HG02973 (cell line): ENCODE measurements at regions not wholly inside any gene's neighbourhood (a gene's known extent, or its start where the extent isn't known, plus 50 kb on each side); places are given as distances from the start of the nearest gene placed in this dataset.
"Not testable (repeated sequence)": the region's sequence is repeated elsewhere in the genome, so short reads cannot be mapped to it uniquely, and the experiment has no call there.

Experiments
- ATAC-seq: cut with Tn5 transposase; IDR thresholded peaks from one replicate; pipeline ENCODE4 v1.9.1; 2021; ENCODE audit warnings: moderate library complexity; ENCODE audit not compliant: unreplicated experiment

DNA sequence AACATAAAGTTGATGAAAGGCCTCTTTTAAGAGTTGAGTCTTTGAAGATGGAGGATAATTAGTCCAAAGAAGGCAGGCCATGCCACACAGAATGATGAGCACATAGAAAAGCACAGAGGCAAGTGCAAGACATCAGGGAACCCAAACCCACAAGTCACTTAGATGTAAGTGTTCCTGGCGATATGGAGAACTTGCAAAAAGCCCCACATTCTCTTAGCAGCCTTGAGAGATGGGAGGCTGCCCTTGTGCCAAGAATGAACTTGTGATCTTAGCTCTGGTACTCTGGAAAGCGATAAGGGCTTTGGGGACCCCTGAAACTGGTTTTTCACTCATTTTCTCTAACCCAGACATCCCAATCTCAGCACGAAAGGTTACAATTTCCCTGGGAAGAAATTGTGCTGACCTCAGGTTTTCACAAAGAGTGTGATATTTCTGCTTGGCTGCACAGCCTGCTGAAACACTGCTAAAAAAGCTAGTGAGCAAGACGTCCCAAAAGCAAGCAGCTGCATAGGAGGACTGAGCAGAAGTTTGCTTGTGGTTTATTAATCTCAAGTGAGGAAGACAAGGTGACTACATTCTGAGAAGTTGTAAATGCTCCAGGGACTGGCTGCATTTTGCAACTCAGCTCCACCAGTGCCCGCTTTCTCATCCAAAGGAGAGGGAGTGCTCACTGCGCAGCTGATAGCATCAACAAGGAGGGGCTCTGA, 496.9 kb upstream of the CAMK1G start:
- peak; percentile 71 for ATAC-seq

DNA sequence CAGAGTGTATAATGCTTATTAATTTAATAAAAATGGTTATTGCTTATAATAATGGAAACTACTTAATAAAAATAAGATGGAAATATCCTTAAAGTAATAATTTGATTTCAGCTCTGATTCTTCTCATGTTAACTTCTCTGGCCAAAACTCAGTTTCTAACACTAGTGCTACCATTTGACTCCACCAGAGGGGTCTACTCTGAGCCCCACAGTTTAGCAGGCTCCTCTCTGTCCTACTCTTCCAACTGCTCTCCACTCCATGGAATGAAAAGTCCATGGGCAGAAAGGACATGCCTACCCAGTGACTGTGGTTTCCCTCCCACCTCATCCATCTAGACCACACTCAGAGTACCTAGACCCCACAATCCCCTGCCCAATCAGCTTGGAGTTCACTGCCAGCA, 489.1 kb upstream of the CAMK1G start:
- ATAC-seq = no peak

- ATAC-seq = no peak
Measured at GRCh38 chr1:209095627-209096595, 487.6 kb upstream of the CAMK1G start.

GRCh38 chr1:209100460-209100859, 483.1 kb upstream of the CAMK1G start:
- ATAC-seq = no peak

GRCh38 chr1:209101106-209101505, 482.4 kb upstream of the CAMK1G start:
- no peak for ATAC-seq

DNA sequence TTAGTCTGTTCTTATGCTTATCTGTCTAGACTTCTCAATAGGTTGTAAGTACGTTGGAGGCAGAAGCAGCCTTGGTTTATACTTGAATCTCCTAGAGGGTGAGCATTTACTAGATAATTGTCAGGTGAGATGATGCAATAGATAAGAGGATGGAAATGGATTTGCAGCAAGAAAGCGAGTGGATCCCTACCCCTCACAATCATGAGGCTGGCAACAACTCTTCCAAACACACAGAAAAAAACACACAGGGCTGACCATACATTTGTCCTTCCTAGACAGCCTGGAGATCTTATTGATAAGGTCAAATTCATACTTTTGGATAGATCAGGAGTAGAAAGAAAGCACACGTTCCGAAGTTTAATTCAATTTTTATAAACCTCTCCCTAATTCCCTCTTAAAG, 481.4 kb upstream of the CAMK1G start:
- ATAC-seq = no peak

DNA sequence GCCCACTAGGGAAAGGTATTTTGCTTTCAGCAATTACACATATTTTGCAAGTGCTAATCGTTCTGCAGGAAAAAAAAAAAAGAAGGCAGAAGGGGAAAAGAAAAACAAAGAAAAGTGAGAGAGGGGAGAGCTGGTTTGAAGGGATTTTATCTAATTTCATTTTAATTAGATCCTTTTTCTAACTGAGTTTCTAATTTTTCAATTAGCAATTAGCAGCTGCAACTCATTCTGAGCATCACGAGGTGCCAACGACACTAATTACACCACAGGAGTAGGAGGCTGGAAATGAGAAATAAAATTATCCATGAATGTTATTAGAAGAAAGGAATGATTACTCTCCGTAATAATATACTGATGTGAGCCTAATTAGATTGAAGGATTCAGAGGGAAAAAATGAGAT, 481.0 kb upstream of the CAMK1G start:
- ATAC-seq = no peak

DNA sequence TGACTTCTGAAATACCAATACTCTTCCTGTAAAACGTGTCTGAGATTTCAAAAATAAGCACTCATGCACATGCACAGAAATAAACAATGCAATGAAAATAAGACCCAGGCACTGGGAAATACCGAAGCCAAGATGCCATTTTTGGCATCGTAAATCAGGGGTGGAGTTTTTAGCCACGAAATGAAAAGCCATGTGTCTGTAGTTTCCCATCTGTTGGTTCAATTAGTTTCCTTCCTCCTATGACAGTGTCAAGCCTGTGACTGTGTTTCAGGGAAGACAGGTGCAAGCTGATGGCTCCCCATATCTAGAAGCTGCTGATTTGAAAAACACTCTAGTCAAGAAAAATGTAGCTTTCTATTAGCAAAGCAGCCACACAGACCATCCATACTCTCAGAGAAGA, 480.4 kb upstream of the CAMK1G start:
- ATAC-seq = peak; percentile 55

- ATAC-seq = no peak
Measured at GRCh38 chr1:209104646-209105045, 478.9 kb upstream of the CAMK1G start.

- no peak for ATAC-seq
Measured at GRCh38 chr1:209105701-209106100, 477.8 kb upstream of the CAMK1G start.

DNA sequence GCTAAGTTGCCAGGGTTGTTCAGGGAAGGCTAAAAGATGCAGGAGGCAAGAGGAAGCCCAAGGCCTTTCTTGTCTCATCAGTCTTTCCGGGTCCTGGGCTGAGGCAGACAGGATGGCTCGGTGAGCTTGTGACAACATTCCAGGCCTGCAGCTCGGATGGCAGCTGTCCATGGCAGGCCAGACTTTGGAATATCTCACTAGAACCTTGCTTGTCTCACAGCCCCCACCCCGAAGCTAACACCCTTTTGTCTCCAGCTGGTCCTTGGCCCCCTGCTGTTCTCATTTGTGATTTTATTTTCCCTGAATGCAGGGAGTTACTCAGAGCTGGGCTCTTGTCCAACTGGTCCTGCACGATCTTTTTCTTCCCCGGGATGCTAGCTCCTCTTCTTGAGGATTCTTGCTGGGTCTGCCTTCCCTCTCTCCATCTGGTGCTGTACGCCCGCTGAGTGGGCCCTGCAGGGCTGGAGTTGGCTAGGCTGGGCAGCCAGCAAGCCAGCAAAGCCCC, 477.2 kb upstream of the CAMK1G start:
- ATAC-seq = no peak

DNA sequence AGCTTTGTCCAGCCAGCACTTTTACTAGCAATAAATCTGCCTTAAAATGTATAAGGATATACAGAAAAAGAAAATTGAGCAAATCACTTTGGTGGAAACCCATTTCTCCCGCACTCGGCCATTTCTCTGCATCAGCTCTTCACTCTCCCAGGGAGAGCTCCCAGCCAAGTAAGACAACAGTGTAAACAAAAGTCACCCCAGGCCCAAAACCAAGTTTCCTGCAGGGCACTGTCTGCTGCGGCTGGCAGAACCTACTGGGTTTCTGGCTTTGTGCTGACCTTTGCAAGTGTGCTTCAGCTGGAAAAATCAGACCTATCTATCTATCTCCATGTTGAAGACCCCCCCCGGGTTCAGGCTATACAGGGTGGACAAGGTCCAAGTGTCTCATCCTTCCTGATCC, 476.7 kb upstream of the CAMK1G start:
- ATAC-seq = no peak

- peak; percentile 75 for ATAC-seq
Measured at GRCh38 chr1:209107535-209107934, 476.0 kb upstream of the CAMK1G start.

DNA sequence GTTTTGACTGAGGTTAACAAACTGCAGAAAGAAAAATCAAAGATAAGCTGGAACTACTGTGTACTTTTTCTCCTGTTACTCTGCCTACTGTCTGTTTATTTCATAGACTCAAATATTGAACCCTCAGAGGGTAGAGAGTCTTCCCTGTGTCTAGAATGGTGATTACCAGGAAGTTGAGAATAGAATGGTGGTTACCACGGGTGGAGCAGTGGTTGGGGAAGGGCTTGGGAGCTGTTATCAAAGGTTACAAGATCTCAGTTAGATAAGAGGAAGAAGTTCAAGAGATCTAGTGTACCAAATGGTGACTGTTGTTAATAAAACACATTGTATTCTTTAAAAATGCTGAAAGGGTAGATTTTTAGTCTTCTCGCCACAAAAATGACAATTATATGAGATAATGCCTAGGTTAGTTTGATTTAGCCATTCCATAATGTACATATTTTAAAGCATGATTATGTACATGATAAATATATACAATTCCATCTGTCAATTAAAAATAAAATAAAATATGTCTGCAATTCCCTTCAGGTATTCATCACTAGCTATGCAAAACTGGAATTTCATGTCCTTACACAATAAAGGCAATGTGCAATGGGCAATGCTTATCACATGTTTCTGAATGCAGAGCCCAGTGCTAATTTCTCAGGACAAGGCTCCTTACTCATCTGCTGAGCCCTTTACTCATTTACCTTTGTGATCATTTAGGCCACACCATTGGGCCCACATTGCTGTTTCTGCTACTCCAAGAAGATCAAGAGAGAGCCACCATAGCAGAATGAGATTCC, 474.3 kb upstream of the CAMK1G start:
- ATAC-seq = no peak

DNA sequence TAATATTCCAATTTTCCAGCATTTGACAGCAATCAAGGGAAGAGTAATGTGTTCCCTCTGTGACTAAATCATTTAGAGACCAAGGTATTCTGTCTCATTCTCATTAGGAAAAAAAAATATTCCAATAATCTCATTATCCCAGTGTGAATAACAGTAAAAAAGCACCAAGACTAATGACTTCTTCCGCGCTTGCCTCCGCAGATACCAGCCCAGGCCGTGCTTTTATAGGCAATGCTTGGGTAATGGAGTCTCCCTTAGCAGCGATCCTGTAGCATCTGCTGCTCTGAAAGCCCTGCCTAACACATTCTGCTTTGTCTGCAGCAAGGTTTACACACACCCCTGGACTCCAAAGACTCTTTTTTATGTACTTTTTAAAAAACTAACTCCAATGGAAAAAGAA, 470.0 kb upstream of the CAMK1G start:
- no peak for ATAC-seq

- ATAC-seq = no peak
Measured at GRCh38 chr1:209116705-209117104, 466.8 kb upstream of the CAMK1G start.

DNA sequence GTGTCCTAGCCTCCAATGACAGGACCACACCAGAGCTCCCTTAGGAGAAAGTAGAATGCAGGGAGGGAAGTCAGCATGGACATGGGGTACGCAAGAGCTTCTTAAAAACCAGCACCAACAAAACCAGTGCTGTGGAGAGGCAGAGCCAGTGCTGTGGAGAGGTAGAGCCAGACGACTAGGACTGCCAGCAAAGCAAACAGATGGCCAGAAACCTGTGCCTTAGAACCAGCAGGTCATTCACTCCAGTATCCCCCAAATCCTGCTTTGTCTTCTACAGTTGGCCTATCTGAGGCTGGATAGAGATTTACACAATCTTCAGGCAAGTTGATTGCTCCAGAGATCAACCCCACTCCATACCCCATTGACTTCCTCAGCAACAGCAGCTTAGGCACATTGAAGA, 459.9 kb upstream of the CAMK1G start:
- no peak for ATAC-seq

DNA sequence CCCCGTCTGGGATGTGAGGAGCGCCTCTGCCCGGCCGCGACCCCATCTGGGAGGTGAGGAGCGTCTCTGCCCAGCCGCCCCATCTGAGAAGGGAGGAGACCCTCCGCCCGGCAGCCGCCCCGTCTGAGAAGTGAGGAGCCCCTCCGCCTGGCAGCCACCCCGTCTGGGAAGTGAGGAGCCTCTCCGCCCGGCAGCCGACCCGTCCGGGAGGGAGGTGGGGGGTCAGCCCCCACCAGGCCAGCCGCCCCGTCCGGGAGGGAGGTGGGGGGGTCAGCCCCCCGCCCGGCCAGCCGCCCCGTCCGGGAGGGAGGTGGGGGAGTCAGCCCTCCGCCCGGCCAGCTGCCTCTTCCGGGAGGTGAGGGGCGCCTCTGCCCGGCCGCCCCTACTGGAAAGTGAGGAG, 454.4 kb upstream of the CAMK1G start:
- not testable (repeated sequence) for ATAC-seq

- ATAC-seq = no peak
Measured at GRCh38 chr1:209130886-209131285, 452.6 kb upstream of the CAMK1G start.

GRCh38 chr1:209132736-209133467, 450.6 kb upstream of the CAMK1G start:
- no peak for ATAC-seq
